Panc1 (cell line): ENCODE measurements at regions not wholly inside any gene's neighbourhood (a gene's known extent, or its start where the extent isn't known, plus 50 kb on each side); places are given as distances from the start of the nearest gene placed in this dataset.

Source experiments
- ATAC-seq: fragments of 200-7000 bp; cut with Tn5 transposase; 2 replicates; pipeline ENCODE4 v1.9.1; 2020; ENCODE audit warnings: mild to moderate bottlenecking, moderate library complexity
- BruUV-seq: library from RNA; stranded (reverse); fragments of 400-500 nt; replicated peaks from 2 replicates; lab custom pipeline; 2021; lab: Mats Ljungman, UMichigan
- CTCF ChIA-PET: fragments of 300-600 bp; sonication (Branson Sonifier 250); formaldehyde crosslinking; loops from one replicate; lab custom pipeline; 2022; ENCODE audit warnings: antibody characterized with exemption; lab: Charles Lee
- POLR2A ChIA-PET: fragments of 300-600 bp; sonication (Branson Sonifier 250); formaldehyde crosslinking; loops from one replicate; lab custom pipeline; 2022; ENCODE audit warnings: antibody characterized with exemption; lab: Charles Lee
- DNase-seq: peaks from one replicate; pipeline ENCODE4 v3.0.0-alpha.2; 2010; ENCODE audit warnings: low read depth, low spot score
- H3K27ac ChIP-seq: 2 replicates; pipeline ENCODE4 v1.5.1; 2011; ENCODE audit warnings: mild to moderate bottlenecking, low read length, inconsistent platforms
- H3K27me3 ChIP-seq: fragments of 200-500 bp; sonication (Bioruptor generic); 2 replicates; pipeline ENCODE4 v1.6.0; 2014; ENCODE audit warnings: low read length, inconsistent platforms; ENCODE audit not compliant: control insufficient read depth, insufficient read depth
- H3K36me3 ChIP-seq: fragments of 200-500 bp; sonication (Bioruptor generic); 2 replicates; pipeline ENCODE4 v1.5.1; 2014; ENCODE audit warnings: inconsistent platforms, mild to moderate bottlenecking, low read length, moderate library complexity; ENCODE audit not compliant: control insufficient read depth, insufficient read depth
- H3K4me1 ChIP-seq: 2 replicates; pipeline ENCODE4 v1.5.1; 2011; ENCODE audit warnings: inconsistent platforms, mild to moderate bottlenecking, low read length, moderate library complexity; ENCODE audit not compliant: control insufficient read depth, insufficient read depth
- H3K4me3 ChIP-seq, 2 experiments: 2 replicates each; pipeline ENCODE4 v1.5.1; 2011 to 2012; ENCODE audit warnings: low read depth in 2 of 2, low read length in 2 of 2, mild to moderate bottlenecking in 2 of 2, inconsistent platforms in 1 of 2, moderate library complexity in 1 of 2
- H3K9me3 ChIP-seq: fragments of 200-500 bp; sonication (Bioruptor generic); 2 replicates; pipeline ENCODE4 v1.5.1; 2014; ENCODE audit warnings: low read depth, mild to moderate bottlenecking, inconsistent platforms, low read length, moderate library complexity; ENCODE audit not compliant: control insufficient read depth, insufficient read depth
- CTCF ChIP-seq: fragments of 450-650 bp; IDR thresholded peaks from 2 replicates; pipeline ENCODE4 v1.5.1; 2017; ENCODE audit warnings: mild to moderate bottlenecking
- POLR2AphosphoS5 ChIP-seq: IDR thresholded peaks from 2 replicates; pipeline ENCODE4 v1.6.1; 2012; ENCODE audit warnings: mild to moderate bottlenecking, low read depth, low read length, moderate library complexity
- REST ChIP-seq, 2 experiments: IDR thresholded peaks; 2 replicates each; pipeline ENCODE4 v1.6.1; 2011 to 2012; ENCODE audit warnings: low read depth in 2 of 2, control low read depth in 1 of 2, low read length in 1 of 2, mild to moderate bottlenecking in 1 of 2, moderate library complexity in 1 of 2; ENCODE audit not compliant: insufficient read depth in 1 of 2
- SIN3A ChIP-seq: IDR thresholded peaks from 2 replicates; pipeline ENCODE4 v1.6.1; 2012; ENCODE audit warnings: low read depth, mild to moderate bottlenecking, low read length, moderate library complexity, borderline replicate concordance; ENCODE audit not compliant: insufficient read depth
- TCF7L2 ChIP-seq: IDR thresholded peaks from 2 replicates; pipeline ENCODE4 v1.6.1; 2011; ENCODE audit warnings: mild to moderate bottlenecking, low read depth, low read length, inconsistent platforms
- in situ Hi-C: cut with HindIII; loops from 2 replicates; pipeline ENCODE4 v1.10.0; 2016; ENCODE audit warnings: low sequenced_read_pairs, low pct_unique_long_range_greater_than_20kb
- intact Hi-C: fragments of 100-400 bp; cut with micrococcal nuclease; formaldehyde crosslinking; loops from one replicate; pipeline ENCODE4 v1.10.0; 2022; ENCODE audit not compliant: unreplicated experiment

DNA sequence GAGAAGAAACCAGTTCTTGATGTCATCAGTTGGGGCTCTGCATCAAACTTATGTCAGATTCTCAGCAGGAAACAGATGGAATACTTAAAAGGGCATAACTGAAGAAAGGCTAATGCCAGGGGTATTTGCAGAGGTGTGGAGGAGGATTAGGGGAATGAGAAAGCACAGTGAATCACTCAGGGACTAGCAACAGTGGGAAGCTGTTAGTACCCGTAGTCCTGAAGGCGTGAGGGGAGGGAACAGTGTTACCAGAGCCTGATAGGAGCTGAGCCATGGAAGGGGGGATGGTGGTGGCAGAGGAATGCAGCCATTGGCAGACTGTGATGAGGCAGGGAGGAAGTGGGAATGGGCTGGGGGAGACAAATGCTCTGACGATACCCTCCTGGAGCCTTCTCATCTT lies 162.3 kb downstream of the UTP18 start:
- Histone ChIP-seq H3K4me1 (no peaks in the 10 kb centered on the region), H3K9me3 (no peaks in the 10 kb centered on the region), H3K27me3 (peaks cover 2% of the 10 kb centered on the region; the same call in 1 of the 2 replicates), H3K36me3 (no peaks in the 10 kb centered on the region), H3K27ac (no peak overlapping the region), H3K4me3 (no peak overlapping the region)
- no TSS peak for BruUV-seq
- POLR2A ChIA-PET: no interaction called here
- CTCF ChIA-PET: no interaction called here
- in situ Hi-C loops (no loop called here), intact Hi-C loops (no loop called here)
- no peak for TF ChIP-seq CTCF
- TF ChIP-seq TCF7L2: no peak
- no peak for TF ChIP-seq SIN3A
- no peak for TF ChIP-seq REST (IDR thresholded peaks at IDR 0.05; ENCODE audit: insufficient read depth in 1 of 2, low read depth in 2 of 2, low read length in 1 of 2)
- no peak for TF ChIP-seq POLR2AphosphoS5
- DNase-seq (no peak), ATAC-seq (no peak)

DNA sequence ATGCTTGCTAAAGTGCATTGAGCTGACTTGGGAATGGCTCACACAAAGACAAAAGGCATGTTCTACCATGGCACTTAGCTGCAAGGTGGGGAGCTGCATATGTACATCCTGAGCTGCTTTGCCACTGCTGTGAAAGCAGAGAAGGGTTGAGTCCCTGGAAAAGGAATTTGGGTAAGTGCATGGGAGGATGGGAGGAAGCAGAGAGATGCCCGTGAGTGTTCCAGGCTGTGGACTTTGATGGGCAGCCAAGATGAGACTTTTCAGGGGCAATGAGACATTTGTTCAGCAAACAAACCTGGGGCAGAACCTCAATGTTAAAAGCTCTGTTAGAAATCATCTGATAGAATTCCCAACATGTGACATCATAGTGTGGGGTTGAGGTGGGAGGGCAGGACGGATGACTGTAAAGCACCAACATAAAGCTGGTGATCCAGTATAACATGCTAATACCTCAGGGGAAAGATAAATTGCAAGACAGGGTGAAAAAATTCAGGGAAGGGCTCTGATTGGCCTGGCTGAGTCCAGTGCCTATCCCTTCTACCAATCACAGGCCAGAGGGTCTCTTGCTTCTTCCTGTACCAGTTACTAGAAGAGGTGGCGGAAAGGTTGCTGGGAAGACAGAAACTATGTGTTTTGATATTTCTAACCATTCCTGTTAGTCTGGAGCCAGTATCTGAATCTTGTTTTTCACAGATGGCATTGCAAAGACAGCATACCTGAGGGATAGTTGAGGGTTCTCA lies 163.2 kb downstream of the UTP18 start:
- in situ Hi-C loops: no loop called here
- no peaks in the 10 kb centered on the region for H3K4me1 ChIP-seq
- H3K9me3 ChIP-seq: no peaks in the 10 kb centered on the region
- POLR2A ChIA-PET: no interaction called here
- no peak overlapping the region for H3K4me3 ChIP-seq
- ATAC-seq (no peak), DNase-seq (no peak)
- no TSS peak for BruUV-seq
- no peak overlapping the region for H3K27ac ChIP-seq
- CTCF ChIA-PET: interaction anchor here (0.6 kb wide), 2 partner anchors 13 to 438 kb away, joined by 3 to 6 read pairs; no protein-coding TSS in a partner anchor
- TF ChIP-seq TCF7L2 (no peak), REST (IDR thresholded peaks at IDR 0.05; ENCODE audit: insufficient read depth in 1 of 2, low read depth in 2 of 2, low read length in 1 of 2) (no peak), POLR2AphosphoS5 (no peak), CTCF (no peak), SIN3A (no peak)
- no peaks in the 10 kb centered on the region for H3K36me3 ChIP-seq
- H3K27me3 ChIP-seq: peaks cover 2% of the 10 kb centered on the region; the same call in 1 of the 2 replicates
- intact Hi-C loops: no loop called here
